ENCODE measurements at regions not wholly inside any gene's neighbourhood (a gene's known extent, or its start where the extent isn't known, plus 50 kb on each side); places are given as distances from the start of the nearest gene placed in this dataset.

- no peak for DNase-seq
These were observed 292.8 kb upstream of the ZNF717 start for GRCh38 chr3:76078101-76078500.

GRCh38 chr3:76083992-76084391 is 298.6 kb upstream of the ZNF717 start:
- no peak for DNase-seq

GRCh38 chr3:76096036-76096435 is 310.7 kb upstream of the ZNF717 start:
- no peak for DNase-seq

GRCh38 chr3:76096836-76097588 is 311.7 kb upstream of the ZNF717 start:
- DNase-seq = no peak

- DNase-seq = no peak
These were observed 312.2 kb upstream of the ZNF717 start for GRCh38 chr3:76097589-76097969.

- DNase-seq = no peak
These were observed 314.6 kb upstream of the ZNF717 start for GRCh38 chr3:76099956-76100355.

- no peak for DNase-seq
These were observed 322.7 kb upstream of the ZNF717 start for GRCh38 chr3:76107935-76108570.

GRCh38 chr3:76111808-76112207 is 326.5 kb upstream of the ZNF717 start:
- DNase-seq = no peak

GRCh38 chr3:76122007-76122406 is 336.7 kb upstream of the ZNF717 start:
- DNase-seq = no peak

GRCh38 chr3:76129441-76129840 is 344.1 kb upstream of the ZNF717 start:
- DNase-seq = no peak

GRCh38 chr3:76131396-76132153 is 346.2 kb upstream of the ZNF717 start:
- DNase-seq = no peak

GRCh38 chr3:76132154-76132470 is 346.8 kb upstream of the ZNF717 start:
- DNase-seq = no peak

GRCh38 chr3:76134166-76134565 is 348.8 kb upstream of the ZNF717 start:
- DNase-seq = no peak

GRCh38 chr3:76138921-76139320 is 353.6 kb upstream of the ZNF717 start:
- no peak for DNase-seq

- DNase-seq = no peak
These were observed 362.5 kb upstream of the ZNF717 start for GRCh38 chr3:76147846-76148245.

GRCh38 chr3:76152028-76152427 is 366.7 kb upstream of the ZNF717 start:
- no peak for DNase-seq

GRCh38 chr3:76161856-76162255 is 376.5 kb upstream of the ZNF717 start:
- no peak for DNase-seq

- DNase-seq = no peak
These were observed 386.3 kb upstream of the ZNF717 start for GRCh38 chr3:76171647-76172046.

- no peak for DNase-seq
These were observed 392.3 kb upstream of the ZNF717 start for GRCh38 chr3:76177610-76178009.

GRCh38 chr3:76178412-76178811 is 393.1 kb upstream of the ZNF717 start:
- no peak for DNase-seq

GRCh38 chr3:76181213-76181612 is 395.9 kb upstream of the ZNF717 start:
- no peak for DNase-seq

GRCh38 chr3:76198086-76198485 is 412.7 kb upstream of the ZNF717 start:
- no peak for DNase-seq

GRCh38 chr3:76199382-76199781 is 414.0 kb upstream of the ZNF717 start:
- DNase-seq = no peak

- no peak for DNase-seq
These were observed 418.2 kb upstream of the ZNF717 start for GRCh38 chr3:76203578-76203977.
